ENCODE measurements at regions not wholly inside any gene's neighbourhood (a gene's known extent, or its start where the extent isn't known, plus 50 kb on each side); places are given as distances from the start of the nearest gene placed in this dataset.

DNA sequence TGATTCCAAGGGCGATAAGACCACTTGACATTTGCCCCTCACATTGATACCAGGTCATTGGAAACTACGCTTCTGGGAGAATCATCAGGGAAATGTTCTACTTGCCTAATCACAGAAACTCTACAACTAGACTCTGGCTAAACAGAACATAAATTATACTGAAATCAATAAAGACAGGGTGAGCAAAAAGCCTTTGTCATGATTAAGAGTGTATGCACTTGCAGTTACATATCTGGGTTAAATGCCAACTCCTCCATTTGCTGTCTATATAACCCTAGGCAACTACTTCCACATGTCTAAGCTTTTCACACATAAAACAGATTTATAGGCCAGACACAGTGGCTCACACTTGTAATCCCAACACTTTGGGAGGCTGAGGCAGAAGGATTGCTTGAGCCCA is 125.7 kb downstream of the PHLDA1 start:
- Histone ChIP-seq H3K27me3 (ENCODE audit: control insufficient read depth, insufficient read depth, low read length, poor library complexity, severe bottlenecking) (no peaks in the 10 kb centered on the region), H3K36me3 (ENCODE audit: control insufficient read depth, insufficient read depth, low read length) (no peaks in the 10 kb centered on the region), H3K4me1 (ENCODE audit: control insufficient read depth, insufficient read depth, low read length) (peaks cover 3% of the 10 kb centered on the region), H3K27ac (ENCODE audit: insufficient read depth, low read depth, low read length, poor library complexity, severe bottlenecking) (no peak overlapping the region), H3K4me3 (ENCODE audit: insufficient read depth, low read depth, low read length) (no peak overlapping the region), H3K9me3 (ENCODE audit: control insufficient read depth, low read length) (no peaks in the 10 kb centered on the region)
- WGBS, 2 experiments: 90 to 96% methylated on average over 2 of the region's 2 CpGs

DNA sequence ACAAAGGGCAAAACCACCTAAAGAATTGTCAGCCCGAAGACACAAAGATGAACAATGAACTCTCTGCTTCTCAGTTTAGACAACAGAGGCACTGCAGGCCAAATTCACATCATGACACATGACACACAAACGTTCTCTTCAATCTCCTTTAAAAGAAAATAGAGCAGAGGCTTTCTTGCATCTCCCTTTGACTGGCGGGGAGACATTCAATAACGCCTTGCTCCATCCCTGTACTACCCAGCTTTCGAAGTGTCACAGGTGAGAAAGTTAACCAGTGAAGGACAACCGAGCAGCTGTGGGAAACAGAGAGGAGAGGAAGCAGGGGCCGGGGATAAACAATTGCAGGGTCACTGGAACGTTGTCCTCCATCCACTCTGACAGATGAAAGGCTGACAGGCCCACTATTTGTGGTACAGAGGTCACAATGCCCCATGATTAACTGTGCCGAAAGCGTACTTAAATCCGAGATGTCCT is 130.8 kb downstream of the PHLDA1 start:
- Histone ChIP-seq H3K27ac (ENCODE audit: insufficient read depth, low read depth, low read length, poor library complexity, severe bottlenecking) (peak overlapping the region; percentile 3), H3K36me3 (ENCODE audit: control insufficient read depth, insufficient read depth, low read length) (no peaks in the 10 kb centered on the region), H3K9me3 (ENCODE audit: control insufficient read depth, low read length) (no peaks in the 10 kb centered on the region), H3K27me3 (ENCODE audit: control insufficient read depth, insufficient read depth, low read length, poor library complexity, severe bottlenecking) (no peaks in the 10 kb centered on the region), H3K4me3 (ENCODE audit: insufficient read depth, low read depth, low read length) (no peak overlapping the region), H3K4me1 (ENCODE audit: control insufficient read depth, insufficient read depth, low read length) (peaks cover 9% of the 10 kb centered on the region)
- WGBS, 2 experiments: 74 to 78% methylated on average over 11 of the region's 11 CpGs

DNA sequence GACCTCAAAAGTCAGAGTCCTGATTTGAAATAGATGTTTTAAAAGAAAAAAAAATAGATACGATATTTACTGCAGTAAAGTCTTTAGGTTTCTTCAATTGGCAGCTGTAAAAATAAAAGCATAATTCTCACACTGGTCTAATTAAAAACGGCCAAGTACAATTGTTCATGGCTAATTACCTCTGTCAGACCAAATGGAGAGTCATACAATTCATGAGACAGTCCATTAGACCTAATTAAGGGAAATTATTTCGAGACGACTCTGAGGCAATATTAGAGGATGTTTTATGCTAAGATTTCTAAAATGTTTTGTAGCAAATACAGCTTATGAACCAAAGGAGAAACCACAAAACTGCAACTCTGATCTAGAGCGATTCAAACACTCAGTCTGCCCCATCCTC is 131.3 kb downstream of the PHLDA1 start:
- H3K4me1 ChIP-seq (ENCODE audit: control insufficient read depth, insufficient read depth, low read length): peaks cover 9% of the 10 kb centered on the region
- H3K27me3 ChIP-seq (ENCODE audit: control insufficient read depth, insufficient read depth, low read length, poor library complexity, severe bottlenecking): no peaks in the 10 kb centered on the region
- no peak overlapping the region for H3K4me3 ChIP-seq (ENCODE audit: insufficient read depth, low read depth, low read length)
- no peaks in the 10 kb centered on the region for H3K9me3 ChIP-seq (ENCODE audit: control insufficient read depth, low read length)
- H3K36me3 ChIP-seq (ENCODE audit: control insufficient read depth, insufficient read depth, low read length): no peaks in the 10 kb centered on the region
- H3K27ac ChIP-seq (ENCODE audit: insufficient read depth, low read depth, low read length, poor library complexity, severe bottlenecking): no peak overlapping the region
- WGBS, 2 experiments: 93 to 98% methylated on average over 4 to 5 of the region's 5 CpGs

DNA sequence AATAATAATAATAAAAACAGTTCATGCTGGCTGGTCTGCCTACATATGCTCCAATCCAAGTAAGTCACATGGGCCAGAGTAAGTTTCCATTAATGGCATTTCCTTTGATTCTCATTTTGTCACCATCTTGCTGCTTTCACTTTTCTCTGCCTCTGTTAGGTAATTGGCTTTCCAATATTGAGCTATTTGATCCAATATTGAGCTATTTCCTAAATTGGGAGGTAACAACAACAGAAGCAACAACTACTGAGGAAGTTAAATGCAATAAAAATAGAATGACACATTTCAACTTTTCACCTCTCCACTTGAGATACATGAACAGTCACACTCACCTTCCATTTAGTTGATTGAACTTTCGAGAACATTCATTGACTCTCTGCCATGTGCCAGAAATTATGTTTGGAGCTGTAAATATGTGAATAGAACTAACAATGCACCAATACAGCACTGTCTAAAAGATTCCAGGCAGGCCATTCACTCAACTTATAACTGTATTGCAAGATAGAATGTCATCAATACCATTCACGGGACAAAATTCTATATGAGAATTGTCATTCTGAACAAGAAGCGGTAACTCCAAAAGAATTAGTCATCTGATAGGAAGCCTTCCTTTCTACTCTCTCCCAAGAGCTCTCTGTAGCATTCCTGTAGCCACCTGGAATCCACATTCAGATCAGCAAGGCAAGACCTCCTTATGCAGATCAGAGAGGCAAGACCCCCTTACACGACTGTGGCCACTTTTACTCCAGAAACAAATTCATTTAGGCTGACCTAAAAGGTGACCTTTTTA is 136.4 kb downstream of the PHLDA1 start:
- WGBS, 2 experiments: 80 to 82% methylated on average over 4 of the region's 4 CpGs
- no peaks in the 10 kb centered on the region for H3K4me1 ChIP-seq (ENCODE audit: control insufficient read depth, insufficient read depth, low read length)
- H3K9me3 ChIP-seq (ENCODE audit: control insufficient read depth, low read length): no peaks in the 10 kb centered on the region
- no peak overlapping the region for H3K27ac ChIP-seq (ENCODE audit: insufficient read depth, low read depth, low read length, poor library complexity, severe bottlenecking)
- H3K27me3 ChIP-seq (ENCODE audit: control insufficient read depth, insufficient read depth, low read length, poor library complexity, severe bottlenecking): no peaks in the 10 kb centered on the region
- H3K4me3 ChIP-seq (ENCODE audit: insufficient read depth, low read depth, low read length): no peak overlapping the region
- no peaks in the 10 kb centered on the region for H3K36me3 ChIP-seq (ENCODE audit: control insufficient read depth, insufficient read depth, low read length)

DNA sequence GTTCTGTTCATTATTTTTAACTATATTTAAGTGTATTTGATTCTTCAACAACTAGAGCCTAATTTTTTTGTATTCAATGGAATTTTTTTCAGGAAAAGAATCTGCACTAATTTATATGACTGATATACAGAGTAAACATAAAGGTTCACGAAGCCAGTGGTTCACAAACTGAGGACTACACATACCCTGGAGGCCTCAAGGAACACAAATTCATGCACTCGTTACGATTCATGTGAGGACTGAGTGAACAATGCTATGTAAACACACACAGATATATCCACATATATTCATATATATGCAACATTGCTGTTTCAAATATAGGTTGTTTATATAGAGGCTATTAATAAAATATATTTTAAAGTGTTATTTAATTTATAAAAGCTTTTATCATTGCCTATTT is 137.8 kb downstream of the PHLDA1 start:
- Histone ChIP-seq H3K9me3 (ENCODE audit: control insufficient read depth, low read length) (no peaks in the 10 kb centered on the region), H3K36me3 (ENCODE audit: control insufficient read depth, insufficient read depth, low read length) (no peaks in the 10 kb centered on the region), H3K4me3 (ENCODE audit: insufficient read depth, low read depth, low read length) (no peak overlapping the region), H3K27me3 (ENCODE audit: control insufficient read depth, insufficient read depth, low read length, poor library complexity, severe bottlenecking) (no peaks in the 10 kb centered on the region), H3K4me1 (ENCODE audit: control insufficient read depth, insufficient read depth, low read length) (peaks cover 5% of the 10 kb centered on the region), H3K27ac (ENCODE audit: insufficient read depth, low read depth, low read length, poor library complexity, severe bottlenecking) (no peak overlapping the region)
- 86 to 92% methylated on average over 3 of the region's 3 CpGs for WGBS, 2 experiments

DNA sequence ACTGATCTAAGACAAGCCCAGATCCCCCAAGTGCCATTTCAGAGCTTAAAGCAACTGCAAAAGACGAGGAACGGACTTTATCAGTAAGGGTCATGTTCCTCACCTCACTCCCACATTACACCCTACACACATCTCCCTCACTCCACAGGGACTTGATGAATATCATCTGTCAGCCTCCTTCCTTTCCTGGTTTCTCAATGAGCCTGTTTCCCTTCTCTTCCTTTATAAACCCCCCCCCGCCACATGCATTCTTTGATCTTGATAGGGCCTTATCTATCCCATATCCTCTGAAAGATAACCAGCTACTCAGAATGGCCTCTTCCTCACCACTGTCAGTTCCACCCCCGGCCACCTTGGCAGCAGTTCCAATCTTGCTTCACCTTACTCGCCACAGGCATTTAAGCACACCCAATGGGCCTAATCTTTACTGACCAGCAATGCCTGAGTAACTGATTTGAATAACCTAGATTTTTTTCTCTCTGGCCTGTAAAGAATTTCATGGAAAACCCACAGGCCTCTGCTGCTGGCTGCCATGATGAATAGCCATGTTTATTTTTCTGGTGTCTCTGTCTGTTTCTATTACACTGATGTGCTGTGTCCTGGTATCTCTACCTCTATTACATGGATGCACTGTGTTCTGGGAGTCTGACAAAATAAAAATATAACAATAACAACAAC is 138.7 kb downstream of the PHLDA1 start:
- Histone ChIP-seq H3K36me3 (ENCODE audit: control insufficient read depth, insufficient read depth, low read length) (no peaks in the 10 kb centered on the region), H3K27me3 (ENCODE audit: control insufficient read depth, insufficient read depth, low read length, poor library complexity, severe bottlenecking) (no peaks in the 10 kb centered on the region), H3K4me3 (ENCODE audit: insufficient read depth, low read depth, low read length) (no peak overlapping the region), H3K27ac (ENCODE audit: insufficient read depth, low read depth, low read length, poor library complexity, severe bottlenecking) (no peak overlapping the region), H3K4me1 (ENCODE audit: control insufficient read depth, insufficient read depth, low read length) (peaks cover 5% of the 10 kb centered on the region), H3K9me3 (ENCODE audit: control insufficient read depth, low read length) (no peaks in the 10 kb centered on the region)
- 90 to 91% methylated on average over 5 of the region's 5 CpGs for WGBS, 2 experiments

DNA sequence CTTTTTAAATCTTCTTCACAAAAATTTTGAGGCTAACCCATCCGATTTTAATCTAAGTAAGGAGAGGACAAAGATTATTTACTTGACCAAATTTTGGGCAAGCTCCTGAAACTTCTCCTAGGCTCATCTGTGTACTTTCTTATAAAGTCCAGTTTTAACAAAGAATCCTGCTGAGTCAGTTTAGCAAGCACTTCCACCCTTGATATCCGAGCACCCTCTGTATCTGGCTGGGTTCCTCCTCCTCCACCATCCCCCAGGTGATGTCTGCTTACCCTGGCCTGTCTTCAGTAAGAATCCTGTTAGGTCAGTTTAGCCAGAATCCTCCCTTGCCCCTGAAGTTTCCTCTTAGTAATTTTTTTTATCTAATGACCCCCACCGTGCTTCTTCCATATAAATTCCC is 140.5 kb downstream of the PHLDA1 start:
- Histone ChIP-seq H3K4me1 (ENCODE audit: control insufficient read depth, insufficient read depth, low read length) (peaks cover 5% of the 10 kb centered on the region), H3K27ac (ENCODE audit: insufficient read depth, low read depth, low read length, poor library complexity, severe bottlenecking) (no peak overlapping the region), H3K27me3 (ENCODE audit: control insufficient read depth, insufficient read depth, low read length, poor library complexity, severe bottlenecking) (no peaks in the 10 kb centered on the region), H3K36me3 (ENCODE audit: control insufficient read depth, insufficient read depth, low read length) (no peaks in the 10 kb centered on the region), H3K9me3 (ENCODE audit: control insufficient read depth, low read length) (no peaks in the 10 kb centered on the region), H3K4me3 (ENCODE audit: insufficient read depth, low read depth, low read length) (no peak overlapping the region)
- 91% methylated on average over 3 of the region's 3 CpGs for WGBS, 2 experiments

DNA sequence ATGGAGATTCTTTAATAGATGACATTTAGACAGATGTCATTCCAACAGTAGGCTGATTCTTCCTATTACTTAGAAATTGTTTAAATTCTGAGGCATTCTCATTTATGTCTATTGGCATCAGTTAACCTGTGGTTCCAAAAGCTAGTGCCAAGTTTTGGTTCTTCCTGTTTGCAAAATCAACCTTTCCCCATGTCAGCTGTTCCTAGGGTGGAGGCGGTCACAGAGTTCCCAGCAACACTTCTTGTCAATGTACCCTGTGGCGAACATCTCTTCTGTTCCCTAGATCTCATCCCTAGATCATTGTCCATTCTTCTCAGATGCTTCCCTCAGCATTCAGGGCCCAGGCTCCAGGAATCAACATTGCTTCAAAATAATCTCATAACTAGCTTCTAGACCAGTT is 140.9 kb downstream of the PHLDA1 start:
- H3K4me1 ChIP-seq (ENCODE audit: control insufficient read depth, insufficient read depth, low read length): peaks cover 5% of the 10 kb centered on the region
- no peaks in the 10 kb centered on the region for H3K9me3 ChIP-seq (ENCODE audit: control insufficient read depth, low read length)
- WGBS, 2 experiments: 85 to 93% methylated on average over 2 of the region's 2 CpGs
- no peak overlapping the region for H3K4me3 ChIP-seq (ENCODE audit: insufficient read depth, low read depth, low read length)
- H3K27ac ChIP-seq (ENCODE audit: insufficient read depth, low read depth, low read length, poor library complexity, severe bottlenecking): no peak overlapping the region
- no peaks in the 10 kb centered on the region for H3K27me3 ChIP-seq (ENCODE audit: control insufficient read depth, insufficient read depth, low read length, poor library complexity, severe bottlenecking)
- no peaks in the 10 kb centered on the region for H3K36me3 ChIP-seq (ENCODE audit: control insufficient read depth, insufficient read depth, low read length)

DNA sequence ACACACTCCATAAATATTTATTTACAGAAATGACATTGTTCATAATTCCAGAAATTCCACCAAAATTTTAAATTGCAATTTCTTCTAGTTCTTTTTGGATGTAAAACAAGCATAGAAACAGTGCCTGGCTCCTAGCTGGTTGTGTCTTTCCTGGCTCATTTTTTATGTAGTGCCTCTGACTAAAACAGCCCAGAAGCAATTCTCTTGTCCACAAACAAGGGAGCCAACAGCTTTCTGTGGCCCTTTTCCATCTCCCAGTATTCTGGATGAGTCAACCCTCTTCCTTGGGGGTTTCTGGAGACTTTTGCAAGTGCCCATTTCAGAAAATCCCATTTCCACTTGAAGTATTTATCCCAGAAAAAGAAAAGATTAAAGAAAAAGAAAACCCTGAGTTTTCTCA is 141.4 kb downstream of the PHLDA1 start:
- Histone ChIP-seq H3K36me3 (ENCODE audit: control insufficient read depth, insufficient read depth, low read length) (no peaks in the 10 kb centered on the region), H3K9me3 (ENCODE audit: control insufficient read depth, low read length) (no peaks in the 10 kb centered on the region), H3K27ac (ENCODE audit: insufficient read depth, low read depth, low read length, poor library complexity, severe bottlenecking) (no peak overlapping the region), H3K27me3 (ENCODE audit: control insufficient read depth, insufficient read depth, low read length, poor library complexity, severe bottlenecking) (no peaks in the 10 kb centered on the region), H3K4me3 (ENCODE audit: insufficient read depth, low read depth, low read length) (no peak overlapping the region), H3K4me1 (ENCODE audit: control insufficient read depth, insufficient read depth, low read length) (peaks cover 5% of the 10 kb centered on the region)

DNA sequence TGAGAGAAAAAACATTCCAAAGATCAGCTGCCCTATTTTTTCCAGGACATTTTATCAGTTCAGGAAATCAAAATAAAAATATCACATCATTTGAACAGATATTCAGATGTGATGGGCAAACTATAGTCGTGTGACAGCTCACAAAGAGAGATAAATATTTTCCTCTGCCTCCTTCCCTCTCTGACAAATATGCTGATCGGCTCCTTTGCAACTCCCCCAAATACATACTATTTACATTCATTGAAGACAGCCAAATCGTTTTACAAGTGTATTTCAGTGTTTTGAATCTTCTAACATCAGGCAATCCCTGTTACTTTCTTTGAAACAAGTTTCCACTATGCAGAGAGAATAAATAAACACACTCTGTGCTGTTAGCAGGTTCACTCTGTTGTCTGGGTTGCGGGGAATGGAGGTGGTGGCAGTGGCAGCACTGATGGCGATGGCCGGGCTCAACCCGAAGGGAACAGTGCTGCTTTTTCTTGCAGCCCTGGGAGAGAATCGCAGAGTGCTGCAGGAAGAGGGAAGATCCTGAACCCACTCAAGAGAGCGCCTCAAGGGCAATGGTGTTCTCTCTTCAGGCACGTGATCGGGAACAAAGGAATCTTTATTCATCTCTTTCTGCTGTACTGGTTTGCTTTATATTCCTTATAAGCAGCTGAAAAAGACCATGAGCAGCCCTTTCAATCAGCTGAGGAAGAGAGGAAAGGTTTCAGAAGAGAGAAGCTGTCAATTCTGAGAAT is 142.5 kb downstream of the PHLDA1 start:
- Histone ChIP-seq H3K4me1 (ENCODE audit: control insufficient read depth, insufficient read depth, low read length) (peaks cover 5% of the 10 kb centered on the region), H3K36me3 (ENCODE audit: control insufficient read depth, insufficient read depth, low read length) (no peaks in the 10 kb centered on the region), H3K4me3 (ENCODE audit: insufficient read depth, low read depth, low read length) (no peak overlapping the region), H3K27ac (ENCODE audit: insufficient read depth, low read depth, low read length, poor library complexity, severe bottlenecking) (peak overlapping the region; percentile 57), H3K9me3 (ENCODE audit: control insufficient read depth, low read length) (no peaks in the 10 kb centered on the region), H3K27me3 (ENCODE audit: control insufficient read depth, insufficient read depth, low read length, poor library complexity, severe bottlenecking) (no peaks in the 10 kb centered on the region)
- WGBS, 2 experiments: 41 to 45% methylated on average over 11 of the region's 11 CpGs
